PC-3 (cell line): ENCODE measurements at regions not wholly inside any gene's neighbourhood (a gene's known extent, or its start where the extent isn't known, plus 50 kb on each side); places are given as distances from the start of the nearest gene placed in this dataset.

ENCODE experiments used
- EZH2 ChIP-seq: fragments of 300-600 bp; sonication (generic); IDR thresholded peaks from one replicate; pipeline ENCODE4 v1.6.1; 2017; ENCODE audit warnings: antibody characterized with exemption, mild to moderate bottlenecking, low read length; ENCODE audit not compliant: unreplicated experiment
- EZH2phosphoT487 ChIP-seq: fragments of 300-600 bp; sonication (generic); IDR thresholded peaks from 2 replicates; pipeline ENCODE4 v1.6.1; 2018; ENCODE audit warnings: mild to moderate bottlenecking, antibody characterized with exemption, low read length, borderline replicate concordance

DNA sequence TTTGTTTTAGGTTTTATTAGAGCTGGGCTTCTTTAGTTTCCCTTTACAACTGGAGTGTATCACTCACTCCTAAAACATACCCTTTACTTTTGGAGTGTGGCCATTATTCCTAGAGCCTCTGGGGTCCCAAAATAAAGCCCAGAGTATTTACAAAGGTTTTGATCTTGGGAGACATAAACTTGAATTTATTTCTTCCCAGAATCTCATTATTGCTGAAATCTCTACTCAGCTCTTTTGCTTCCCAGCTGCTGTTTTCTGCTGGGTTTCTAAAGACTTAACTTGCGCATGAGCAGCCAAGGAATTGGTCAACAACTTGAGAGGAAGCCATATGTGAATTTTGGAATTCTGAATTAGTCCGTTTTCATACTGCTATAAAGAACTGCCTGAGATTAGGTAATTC lies 94.5 kb upstream of the NRSN1 start:
- TF ChIP-seq EZH2 (no peak), EZH2phosphoT487 (no peak)
